HFFc6 (cell line): ENCODE measurements at regions not wholly inside any gene's neighbourhood (a gene's known extent, or its start where the extent isn't known, plus 50 kb on each side); places are given as distances from the start of the nearest gene placed in this dataset.
A peak's percentile ranks its signal among the peaks of the same experiment; 100 is the strongest.

Source experiments
- DNase-seq: peaks from one replicate; pipeline ENCODE4 v3.0.0-alpha.2; 2018
- H3K27ac Mint-ChIP-seq: 2 replicates; pipeline ENCODE4 v1.8.0; 2020; ENCODE audit warnings: mild to moderate bottlenecking, mixed read lengths
- H3K27me3 Mint-ChIP-seq: 2 replicates; pipeline ENCODE4 v1.8.0; 2021; ENCODE audit warnings: mild to moderate bottlenecking, moderate library complexity, mixed read lengths; ENCODE audit not compliant: insufficient read depth
- H3K36me3 Mint-ChIP-seq: 2 replicates; pipeline ENCODE4 v1.8.0; 2021; ENCODE audit warnings: low read depth, mixed read lengths
- H3K4me1 Mint-ChIP-seq: 2 replicates; pipeline ENCODE4 v1.8.0; 2020; ENCODE audit warnings: low read depth, mixed read lengths
- H3K4me3 Mint-ChIP-seq: 2 replicates; pipeline ENCODE4 v1.8.0; 2020; ENCODE audit warnings: mild to moderate bottlenecking, moderate library complexity, mixed read lengths
- H3K9me3 Mint-ChIP-seq: 2 replicates; pipeline ENCODE4 v1.8.0; 2020; ENCODE audit warnings: mild to moderate bottlenecking, mixed read lengths
- TF ChIP-seq, protein P1 (sequence below): fragments of 200-600 bp; sonication (generic); IDR thresholded peaks from 2 replicates; pipeline ENCODE4 v1.5.0; 2021; ENCODE audit warnings: antibody characterized with exemption, mild to moderate bottlenecking

DNA sequence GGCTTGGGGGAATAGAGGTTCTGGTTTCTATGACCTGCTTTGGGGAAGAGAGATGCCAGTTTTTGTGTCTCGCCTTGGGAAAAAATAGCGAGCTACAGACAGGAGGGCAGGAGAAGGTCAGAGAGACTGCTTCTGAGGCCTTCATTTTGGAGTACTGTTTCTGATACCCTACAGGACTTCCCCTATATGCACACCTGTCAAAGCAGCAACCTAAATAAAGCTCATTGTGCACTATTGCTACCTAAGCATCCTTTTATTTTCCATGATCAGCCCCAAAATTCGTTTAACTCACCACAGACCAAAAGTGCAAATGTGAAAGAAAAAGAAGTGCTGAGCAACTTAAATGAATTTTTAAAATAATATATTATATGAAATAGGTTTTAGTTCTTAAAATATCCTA, 145.6 kb upstream of the CHRM3 start:
- Mint-ChIP-seq H3K27me3 (no peaks in the 10 kb centered on the region), H3K9me3 (peaks cover 4% of the 10 kb centered on the region), H3K27ac (no peak overlapping the region), H3K36me3 (no peaks in the 10 kb centered on the region), H3K4me3 (no peak overlapping the region), H3K4me1 (no peaks in the 10 kb centered on the region)
- DNase-seq: no peak
- TF ChIP-seq, protein P1, sequence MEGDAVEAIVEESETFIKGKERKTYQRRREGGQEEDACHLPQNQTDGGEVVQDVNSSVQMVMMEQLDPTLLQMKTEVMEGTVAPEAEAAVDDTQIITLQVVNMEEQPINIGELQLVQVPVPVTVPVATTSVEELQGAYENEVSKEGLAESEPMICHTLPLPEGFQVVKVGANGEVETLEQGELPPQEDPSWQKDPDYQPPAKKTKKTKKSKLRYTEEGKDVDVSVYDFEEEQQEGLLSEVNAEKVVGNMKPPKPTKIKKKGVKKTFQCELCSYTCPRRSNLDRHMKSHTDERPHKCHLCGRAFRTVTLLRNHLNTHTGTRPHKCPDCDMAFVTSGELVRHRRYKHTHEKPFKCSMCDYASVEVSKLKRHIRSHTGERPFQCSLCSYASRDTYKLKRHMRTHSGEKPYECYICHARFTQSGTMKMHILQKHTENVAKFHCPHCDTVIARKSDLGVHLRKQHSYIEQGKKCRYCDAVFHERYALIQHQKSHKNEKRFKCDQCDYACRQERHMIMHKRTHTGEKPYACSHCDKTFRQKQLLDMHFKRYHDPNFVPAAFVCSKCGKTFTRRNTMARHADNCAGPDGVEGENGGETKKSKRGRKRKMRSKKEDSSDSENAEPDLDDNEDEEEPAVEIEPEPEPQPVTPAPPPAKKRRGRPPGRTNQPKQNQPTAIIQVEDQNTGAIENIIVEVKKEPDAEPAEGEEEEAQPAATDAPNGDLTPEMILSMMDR: no peak

DNA sequence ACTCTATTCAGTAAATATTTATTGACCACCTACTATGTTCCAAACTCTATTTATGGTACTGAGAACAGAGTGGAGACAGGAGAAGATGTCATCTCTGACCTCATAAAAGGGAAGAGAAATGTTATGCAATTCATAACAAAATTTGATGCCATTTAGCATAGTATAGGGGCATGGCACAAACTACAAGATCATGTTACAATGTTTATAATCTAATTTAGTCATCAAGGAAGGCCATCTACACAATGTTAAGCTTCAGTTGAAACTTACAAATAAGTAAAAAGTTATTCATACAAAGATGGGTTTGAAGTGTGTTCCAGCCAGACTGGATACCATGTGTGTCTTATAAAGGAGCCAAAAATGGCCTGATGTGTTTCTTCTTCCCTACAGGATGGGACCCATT, 146.8 kb upstream of the CHRM3 start:
- H3K36me3 Mint-ChIP-seq: no peaks in the 10 kb centered on the region
- H3K27me3 Mint-ChIP-seq: no peaks in the 10 kb centered on the region
- no peaks in the 10 kb centered on the region for H3K4me1 Mint-ChIP-seq
- H3K9me3 Mint-ChIP-seq: peaks cover 4% of the 10 kb centered on the region
- no peak for DNase-seq
- H3K27ac Mint-ChIP-seq: no peak overlapping the region
- H3K4me3 Mint-ChIP-seq: no peak overlapping the region
- TF ChIP-seq, protein P1: no peak

DNA sequence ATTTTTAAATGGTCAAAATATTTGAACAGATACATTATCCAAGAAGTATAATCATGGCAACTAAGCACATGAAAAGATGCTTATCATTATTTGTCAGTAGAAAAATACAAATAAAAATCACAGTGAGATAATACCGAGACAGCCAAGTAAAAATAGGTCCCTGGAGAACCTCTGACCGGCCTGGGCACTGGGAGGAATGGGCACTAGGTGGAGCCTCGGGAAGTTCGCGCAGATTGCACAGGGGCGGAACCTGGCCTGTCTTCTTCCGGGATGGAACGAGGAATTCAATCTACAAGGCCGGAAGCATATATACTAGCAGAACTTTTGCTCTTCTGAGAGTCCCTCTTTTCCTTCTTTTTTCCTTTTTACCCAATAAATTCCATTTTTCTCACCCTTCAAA, 148.5 kb upstream of the CHRM3 start:
- TF ChIP-seq, protein P1: no peak
- Mint-ChIP-seq H3K4me3 (no peak overlapping the region), H3K36me3 (no peaks in the 10 kb centered on the region), H3K27me3 (no peaks in the 10 kb centered on the region), H3K4me1 (no peaks in the 10 kb centered on the region), H3K27ac (no peak overlapping the region), H3K9me3 (peaks cover 4% of the 10 kb centered on the region)
- no peak for DNase-seq

DNA sequence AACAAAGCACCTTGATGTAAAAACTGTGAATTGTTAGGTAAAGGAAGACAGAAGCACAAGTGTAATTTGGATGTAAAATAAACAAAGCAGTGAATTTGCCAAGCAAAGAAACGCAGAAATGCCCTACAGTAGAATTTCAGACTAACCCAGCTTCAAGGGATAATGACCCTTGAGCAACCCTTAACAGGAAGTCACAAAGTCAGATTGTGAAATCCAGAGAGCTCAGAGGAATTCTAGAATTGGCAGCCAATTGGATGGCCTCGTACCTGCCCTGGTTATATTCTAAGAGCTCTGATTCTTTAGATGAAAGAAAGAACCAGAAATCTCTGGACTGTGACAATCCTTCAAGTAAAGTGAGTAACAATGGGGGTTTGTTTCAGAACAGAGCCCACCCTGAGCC, 152.7 kb upstream of the CHRM3 start:
- Mint-ChIP-seq H3K9me3 (peaks cover 8% of the 10 kb centered on the region), H3K36me3 (no peaks in the 10 kb centered on the region), H3K4me1 (peaks cover under 1% of the 10 kb centered on the region; the same call in 1 of the 2 replicates), H3K27me3 (no peaks in the 10 kb centered on the region; the same call in 1 of the 2 replicates), H3K27ac (no peak overlapping the region), H3K4me3 (no peak overlapping the region)
- TF ChIP-seq, protein P1: no peak
- DNase-seq: no peak

DNA sequence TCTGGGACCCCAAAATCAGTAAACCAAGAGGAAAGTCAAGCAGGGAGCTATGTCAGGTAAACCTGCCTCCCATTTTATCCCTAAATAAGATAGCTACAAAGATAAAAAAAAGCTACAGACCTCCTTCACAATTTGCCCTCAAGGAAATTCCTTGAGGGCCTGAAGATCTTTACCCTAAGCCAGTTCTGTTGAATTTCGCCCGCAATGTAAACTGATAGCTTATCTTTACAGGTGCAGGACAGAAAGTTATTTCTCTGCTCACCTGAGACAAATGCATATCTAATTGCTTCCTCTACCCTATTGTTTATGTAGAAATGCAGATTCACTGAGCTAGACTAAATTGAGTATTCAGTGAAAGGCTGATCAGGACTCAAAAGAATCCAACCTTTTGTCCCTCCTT, 153.4 kb upstream of the CHRM3 start:
- Mint-ChIP-seq H3K36me3 (no peaks in the 10 kb centered on the region), H3K4me3 (no peak overlapping the region), H3K27me3 (no peaks in the 10 kb centered on the region; the same call in 1 of the 2 replicates), H3K27ac (no peak overlapping the region), H3K9me3 (peaks cover 8% of the 10 kb centered on the region), H3K4me1 (peaks cover 7% of the 10 kb centered on the region; the same call in 1 of the 2 replicates)
- DNase-seq: no peak
- TF ChIP-seq, protein P1: no peak

DNA sequence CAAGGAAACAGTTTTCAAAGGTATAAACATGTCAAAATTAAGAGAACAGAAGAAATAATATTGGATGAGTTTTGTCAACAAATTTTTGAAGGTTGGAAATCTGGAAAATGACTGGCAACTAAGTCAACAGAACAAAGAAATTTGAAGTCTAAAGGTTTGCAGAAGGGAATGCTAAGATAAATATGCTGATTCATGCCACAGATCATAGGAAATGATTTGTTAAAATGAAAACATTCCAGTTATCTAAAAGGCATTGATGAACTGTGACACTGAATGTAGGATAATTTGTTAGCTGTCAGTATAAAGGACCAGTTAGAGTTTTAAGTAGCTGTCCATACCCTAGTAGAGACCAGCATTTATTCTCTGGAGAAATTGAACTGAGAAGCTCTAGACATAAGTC, 157.9 kb upstream of the CHRM3 start:
- peaks cover 10% of the 10 kb centered on the region for H3K36me3 Mint-ChIP-seq
- no peak overlapping the region for H3K4me3 Mint-ChIP-seq
- DNase-seq: no peak
- peaks cover 7% of the 10 kb centered on the region; the same call in 1 of the 2 replicates for H3K4me1 Mint-ChIP-seq
- TF ChIP-seq, protein P1: no peak
- H3K9me3 Mint-ChIP-seq: peaks cover 32% of the 10 kb centered on the region
- peaks cover 3% of the 10 kb centered on the region; the same call in 1 of the 2 replicates for H3K27me3 Mint-ChIP-seq
- H3K27ac Mint-ChIP-seq: peak overlapping the region; percentile 45; the same call in 1 of the 2 replicates
